Astrocyte (in vitro differentiated cells and primary cell): ENCODE measurements at regions not wholly inside any gene's neighbourhood (a gene's known extent, or its start where the extent isn't known, plus 50 kb on each side); places are given as distances from the start of the nearest gene placed in this dataset.
A peak's percentile ranks its signal among the peaks of the same experiment; 100 is the strongest.

Experiments used
- DNase-seq: peaks from one replicate; pipeline ENCODE4 v3.0.0-alpha.2; 2010; ENCODE audit warnings: low read depth
- FAIRE-seq: peaks from 2 replicates; lab custom pipeline; 2011; peaks lifted over from hg19 to GRCh38; lab: Jason Lieb, UNC
- H2AFZ ChIP-seq: 2 replicates; pipeline ENCODE4 v1.6.0; 2012; ENCODE audit warnings: low read depth, low read length, inconsistent platforms
- H3K27ac ChIP-seq: 2 replicates; pipeline ENCODE4 v1.5.1; 2011; ENCODE audit warnings: low read depth, low read length, inconsistent platforms
- H3K27me3 ChIP-seq: 2 replicates; pipeline ENCODE4 v1.6.0; 2011; ENCODE audit warnings: low read length, inconsistent platforms; ENCODE audit not compliant: insufficient read depth
- H3K36me3 ChIP-seq: 2 replicates; pipeline ENCODE4 v1.5.1; 2011; ENCODE audit warnings: low read length, inconsistent platforms; ENCODE audit not compliant: insufficient read depth
- H3K4me1 ChIP-seq: 2 replicates; pipeline ENCODE4 v1.5.1; 2011; ENCODE audit warnings: low read length, inconsistent platforms; ENCODE audit not compliant: insufficient read depth
- H3K4me2 ChIP-seq: 2 replicates; pipeline ENCODE4 v1.6.0; 2012; ENCODE audit warnings: low read length, inconsistent platforms
- H3K4me3 ChIP-seq: 2 replicates; pipeline ENCODE4 v1.5.1; 2011; ENCODE audit warnings: low read depth, mild to moderate bottlenecking, low read length, inconsistent platforms; ENCODE audit not compliant: insufficient read depth
- H3K79me2 ChIP-seq: 2 replicates; pipeline ENCODE4 v1.6.0; 2012; ENCODE audit warnings: mild to moderate bottlenecking, low read length, inconsistent platforms; ENCODE audit not compliant: insufficient read depth
- H3K9ac ChIP-seq: 2 replicates; pipeline ENCODE4 v1.6.0; 2012; ENCODE audit warnings: mild to moderate bottlenecking, low read length, inconsistent platforms
- H3K9me3 ChIP-seq: 2 replicates; pipeline ENCODE4 v1.5.1; 2012; ENCODE audit warnings: low read depth, mild to moderate bottlenecking, low read length, inconsistent platforms; ENCODE audit not compliant: insufficient read depth
- H4K20me1 ChIP-seq: 2 replicates; pipeline ENCODE4 v1.6.0; 2012; ENCODE audit warnings: low read length, inconsistent platforms; ENCODE audit not compliant: insufficient read depth
- H3K27ac Mint-ChIP-seq: one replicate; pipeline ENCODE4 v1.8.0; 2021; ENCODE audit warnings: mild to moderate bottlenecking, mixed read lengths; ENCODE audit not compliant: unreplicated experiment
- H3K27me3 Mint-ChIP-seq: one replicate; pipeline ENCODE4 v1.8.0; 2021; ENCODE audit warnings: low read depth, mixed read lengths; ENCODE audit not compliant: unreplicated experiment
- H3K36me3 Mint-ChIP-seq: one replicate; pipeline ENCODE4 v1.8.0; 2021; ENCODE audit warnings: low read depth, mixed read lengths; ENCODE audit not compliant: unreplicated experiment
- H3K4me1 Mint-ChIP-seq: one replicate; pipeline ENCODE4 v1.8.0; 2021; ENCODE audit warnings: low read depth, mixed read lengths; ENCODE audit not compliant: unreplicated experiment
- H3K4me3 Mint-ChIP-seq: one replicate; pipeline ENCODE4 v1.8.0; 2021; ENCODE audit warnings: mild to moderate bottlenecking, moderate library complexity, mixed read lengths; ENCODE audit not compliant: unreplicated experiment
- H3K9me3 Mint-ChIP-seq: one replicate; pipeline ENCODE4 v1.8.0; 2021; ENCODE audit warnings: mild to moderate bottlenecking, mixed read lengths; ENCODE audit not compliant: unreplicated experiment
- EZH2 ChIP-seq: IDR thresholded peaks from 2 replicates; pipeline ENCODE4 v1.6.1; 2012; ENCODE audit warnings: mild to moderate bottlenecking, low read length, inconsistent platforms; ENCODE audit not compliant: insufficient read depth
- TF ChIP-seq, protein P1 (sequence below): IDR thresholded peaks from 2 replicates; pipeline ENCODE4 v1.5.1; 2011; ENCODE audit warnings: low read depth, mild to moderate bottlenecking, inconsistent platforms, low read length, moderate library complexity; ENCODE audit not compliant: insufficient read depth

DNA sequence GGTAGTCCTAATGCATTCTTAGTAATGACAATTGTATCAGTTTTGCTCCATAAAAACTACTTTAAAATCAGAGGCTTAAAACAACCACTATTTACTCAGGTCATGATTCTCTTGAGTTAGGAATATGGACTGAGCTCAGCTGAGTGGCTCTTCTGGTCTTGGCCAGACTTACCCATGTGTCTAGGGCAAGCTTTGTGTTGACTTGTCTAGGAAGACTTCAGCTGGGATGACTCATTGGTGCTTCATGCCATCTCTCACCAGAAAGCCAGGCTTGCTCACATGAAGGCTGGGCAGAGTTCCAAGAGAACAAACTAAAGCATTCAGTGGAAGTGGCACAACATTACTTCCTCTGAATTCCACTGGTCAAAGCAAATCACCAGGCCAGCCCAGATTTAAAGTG is 155.3 kb downstream of the DHX35 start:
- H3K4me1 Mint-ChIP-seq, result peaks cover 3% of the 10 kb centered on the region
- H3K9me3 ChIP-seq, result no peaks in the 10 kb centered on the region
- H2AFZ ChIP-seq, result no peak overlapping the region
- no peaks in the 10 kb centered on the region for H3K36me3 Mint-ChIP-seq
- H3K36me3 ChIP-seq, result no peaks in the 10 kb centered on the region
- TF ChIP-seq, protein P1, sequence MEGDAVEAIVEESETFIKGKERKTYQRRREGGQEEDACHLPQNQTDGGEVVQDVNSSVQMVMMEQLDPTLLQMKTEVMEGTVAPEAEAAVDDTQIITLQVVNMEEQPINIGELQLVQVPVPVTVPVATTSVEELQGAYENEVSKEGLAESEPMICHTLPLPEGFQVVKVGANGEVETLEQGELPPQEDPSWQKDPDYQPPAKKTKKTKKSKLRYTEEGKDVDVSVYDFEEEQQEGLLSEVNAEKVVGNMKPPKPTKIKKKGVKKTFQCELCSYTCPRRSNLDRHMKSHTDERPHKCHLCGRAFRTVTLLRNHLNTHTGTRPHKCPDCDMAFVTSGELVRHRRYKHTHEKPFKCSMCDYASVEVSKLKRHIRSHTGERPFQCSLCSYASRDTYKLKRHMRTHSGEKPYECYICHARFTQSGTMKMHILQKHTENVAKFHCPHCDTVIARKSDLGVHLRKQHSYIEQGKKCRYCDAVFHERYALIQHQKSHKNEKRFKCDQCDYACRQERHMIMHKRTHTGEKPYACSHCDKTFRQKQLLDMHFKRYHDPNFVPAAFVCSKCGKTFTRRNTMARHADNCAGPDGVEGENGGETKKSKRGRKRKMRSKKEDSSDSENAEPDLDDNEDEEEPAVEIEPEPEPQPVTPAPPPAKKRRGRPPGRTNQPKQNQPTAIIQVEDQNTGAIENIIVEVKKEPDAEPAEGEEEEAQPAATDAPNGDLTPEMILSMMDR, result no peak
- no peak for TF ChIP-seq EZH2
- H3K4me2 ChIP-seq, result no peak overlapping the region
- no peak overlapping the region for H3K27ac ChIP-seq
- DNase-seq, result peak; percentile 30
- H3K27me3 ChIP-seq, result peaks cover 4% of the 10 kb centered on the region
- no peaks in the 10 kb centered on the region for H3K79me2 ChIP-seq
- FAIRE-seq, result no peak
- H3K9me3 Mint-ChIP-seq, result peaks cover 22% of the 10 kb centered on the region
- H3K27ac Mint-ChIP-seq, result no peak overlapping the region
- H3K4me3 ChIP-seq, result no peak overlapping the region
- no peak overlapping the region for H3K9ac ChIP-seq
- H3K27me3 Mint-ChIP-seq, result peaks cover 14% of the 10 kb centered on the region
- H3K4me1 ChIP-seq, result no peaks in the 10 kb centered on the region
- no peak overlapping the region for H3K4me3 Mint-ChIP-seq
- no peaks in the 10 kb centered on the region for H4K20me1 ChIP-seq

DNA sequence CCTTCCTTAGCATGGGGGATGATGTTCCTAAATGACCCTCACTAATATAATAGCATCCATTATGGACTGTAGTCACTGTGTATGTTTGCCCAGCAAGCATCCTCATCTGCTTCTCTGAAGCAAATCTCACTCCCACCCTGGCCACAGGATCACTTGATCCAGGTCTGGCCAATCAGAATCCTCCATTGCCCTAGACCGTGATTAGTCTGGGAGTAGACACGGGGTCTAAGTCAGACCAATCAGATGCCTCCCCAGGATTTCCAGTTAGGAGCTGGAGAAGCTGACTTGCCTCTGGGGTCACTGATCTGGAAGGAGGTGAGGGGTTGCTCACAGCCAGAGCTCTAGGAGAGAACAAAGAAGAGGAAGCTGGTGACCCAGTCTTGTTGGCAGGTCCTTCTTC is 153.9 kb downstream of the DHX35 start:
- Mint-ChIP-seq H3K4me1 (peaks cover 7% of the 10 kb centered on the region), H3K27ac (no peak overlapping the region), H3K36me3 (no peaks in the 10 kb centered on the region), H3K9me3 (peaks cover 16% of the 10 kb centered on the region), H3K27me3 (peaks cover 13% of the 10 kb centered on the region), H3K4me3 (no peak overlapping the region)
- no peak overlapping the region for H3K27ac ChIP-seq
- no peak overlapping the region for H3K9ac ChIP-seq
- TF ChIP-seq EZH2, result no peak
- TF ChIP-seq, protein P1, result no peak
- no peak overlapping the region for H2AFZ ChIP-seq
- H3K27me3 ChIP-seq, result peaks cover 5% of the 10 kb centered on the region
- no peaks in the 10 kb centered on the region for H3K79me2 ChIP-seq
- no peaks in the 10 kb centered on the region for H3K9me3 ChIP-seq
- no peaks in the 10 kb centered on the region for H3K4me1 ChIP-seq
- DNase-seq, result no peak
- FAIRE-seq, result no peak
- no peaks in the 10 kb centered on the region for H4K20me1 ChIP-seq
- no peak overlapping the region for H3K4me3 ChIP-seq
- H3K36me3 ChIP-seq, result no peaks in the 10 kb centered on the region
- no peak overlapping the region for H3K4me2 ChIP-seq

DNA sequence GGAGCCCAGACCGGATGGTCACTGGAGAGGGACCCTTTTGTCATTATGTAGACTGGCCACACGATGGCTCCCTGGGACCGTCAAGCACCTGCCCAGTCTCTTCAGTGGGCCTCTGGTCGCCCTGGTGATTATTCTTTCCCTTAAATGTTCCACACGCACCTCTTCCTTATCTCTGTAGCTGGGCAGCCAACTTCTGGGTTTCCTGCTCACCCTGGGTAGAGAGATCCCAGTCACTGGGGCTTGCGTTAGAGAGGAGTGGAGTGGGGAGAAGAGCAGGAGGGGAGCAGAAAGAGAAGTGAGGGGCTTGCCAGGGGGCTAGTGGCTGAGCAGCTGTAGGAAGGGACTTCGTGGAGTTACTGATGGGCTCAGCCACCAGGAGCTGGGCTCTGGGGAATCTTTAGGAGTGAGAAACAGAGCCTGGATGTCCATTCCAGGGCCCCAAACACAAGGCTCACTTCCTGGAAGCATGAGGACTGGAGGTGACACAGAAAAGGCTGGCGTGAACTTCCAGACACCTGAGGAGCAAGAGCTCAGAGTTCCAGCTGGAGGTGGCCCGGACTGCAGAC is 150.1 kb downstream of the DHX35 start:
- Histone ChIP-seq H3K27ac (no peak overlapping the region), H3K4me2 (no peak overlapping the region), H4K20me1 (no peaks in the 10 kb centered on the region), H3K4me1 (peaks cover 10% of the 10 kb centered on the region), H3K4me3 (no peak overlapping the region), H3K27me3 (peaks cover 12% of the 10 kb centered on the region), H3K9me3 (no peaks in the 10 kb centered on the region), H2AFZ (no peak overlapping the region), H3K36me3 (no peaks in the 10 kb centered on the region), H3K9ac (no peak overlapping the region), H3K79me2 (no peaks in the 10 kb centered on the region)
- H3K4me1 Mint-ChIP-seq, result peaks cover 5% of the 10 kb centered on the region
- no peak for TF ChIP-seq EZH2
- TF ChIP-seq, protein P1, result peak; percentile 43
- no peaks in the 10 kb centered on the region for H3K36me3 Mint-ChIP-seq
- peaks cover 11% of the 10 kb centered on the region for H3K9me3 Mint-ChIP-seq
- peaks cover 13% of the 10 kb centered on the region for H3K27me3 Mint-ChIP-seq
- no peak for FAIRE-seq
- H3K4me3 Mint-ChIP-seq, result no peak overlapping the region
- peak; percentile 15 for DNase-seq
- H3K27ac Mint-ChIP-seq, result peak overlapping the region; percentile 8
